ENCODE measurements at regions not wholly inside any gene's neighbourhood (a gene's known extent, or its start where the extent isn't known, plus 50 kb on each side); places are given as distances from the start of the nearest gene placed in this dataset.

DNA sequence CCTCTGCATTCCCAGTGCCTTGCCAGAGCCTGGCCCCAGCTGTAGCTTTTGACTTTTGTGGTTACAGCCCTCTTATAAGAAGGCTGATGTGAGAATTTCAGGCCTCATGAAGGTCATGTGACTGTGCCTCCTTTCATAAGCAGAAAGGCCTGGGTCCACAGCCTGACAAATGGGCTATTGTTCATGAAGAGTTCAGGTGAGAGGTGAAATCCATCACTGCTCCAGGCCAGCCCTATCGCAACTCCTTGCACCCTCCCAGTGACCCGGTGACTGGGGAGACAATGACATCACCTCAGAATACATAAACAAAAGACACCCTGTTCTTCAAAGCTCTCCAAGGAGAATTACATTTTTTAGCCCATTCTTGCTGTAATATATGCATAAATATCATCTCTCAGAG is 321.5 kb downstream of the PCNX1 start:
- TF ChIP-seq, protein P1, sequence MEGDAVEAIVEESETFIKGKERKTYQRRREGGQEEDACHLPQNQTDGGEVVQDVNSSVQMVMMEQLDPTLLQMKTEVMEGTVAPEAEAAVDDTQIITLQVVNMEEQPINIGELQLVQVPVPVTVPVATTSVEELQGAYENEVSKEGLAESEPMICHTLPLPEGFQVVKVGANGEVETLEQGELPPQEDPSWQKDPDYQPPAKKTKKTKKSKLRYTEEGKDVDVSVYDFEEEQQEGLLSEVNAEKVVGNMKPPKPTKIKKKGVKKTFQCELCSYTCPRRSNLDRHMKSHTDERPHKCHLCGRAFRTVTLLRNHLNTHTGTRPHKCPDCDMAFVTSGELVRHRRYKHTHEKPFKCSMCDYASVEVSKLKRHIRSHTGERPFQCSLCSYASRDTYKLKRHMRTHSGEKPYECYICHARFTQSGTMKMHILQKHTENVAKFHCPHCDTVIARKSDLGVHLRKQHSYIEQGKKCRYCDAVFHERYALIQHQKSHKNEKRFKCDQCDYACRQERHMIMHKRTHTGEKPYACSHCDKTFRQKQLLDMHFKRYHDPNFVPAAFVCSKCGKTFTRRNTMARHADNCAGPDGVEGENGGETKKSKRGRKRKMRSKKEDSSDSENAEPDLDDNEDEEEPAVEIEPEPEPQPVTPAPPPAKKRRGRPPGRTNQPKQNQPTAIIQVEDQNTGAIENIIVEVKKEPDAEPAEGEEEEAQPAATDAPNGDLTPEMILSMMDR (IDR thresholded peaks at IDR 0.05; ENCODE audit: insufficient read depth, low read depth, low read length): no peak
- no peak for TF ChIP-seq EZH2 (IDR thresholded peaks at IDR 0.05; ENCODE audit: insufficient read depth, low read length)
